MCF 10A (cell line): ENCODE measurements at regions not wholly inside any gene's neighbourhood (a gene's known extent, or its start where the extent isn't known, plus 50 kb on each side); places are given as distances from the start of the nearest gene placed in this dataset.
"Not testable (repeated sequence)": the region's sequence is repeated elsewhere in the genome, so short reads cannot be mapped to it uniquely, and the experiment has no call there.

Experiments
- BruUV-seq: library from RNA; stranded (reverse); fragments of 400-500 nt; replicated peaks from 2 replicates; lab custom pipeline; 2021; lab: Mats Ljungman, UMichigan
- CTCF ChIA-PET: fragments of 300-600 bp; sonication (Branson Sonifier 250); formaldehyde crosslinking; extraction: SDS; loops from one replicate; lab custom pipeline; 2021; ENCODE audit warnings: antibody characterized with exemption, inconsistent platforms; lab: Yijun Ruan, JAX
- POLR2A ChIA-PET: fragments of 300-600, 350-650 bp; sonication (Branson Sonifier 250); formaldehyde crosslinking; extraction: SDS; loops from one replicate; lab custom pipeline; 2020; ENCODE audit warnings: antibody characterized with exemption, inconsistent platforms; lab: Yijun Ruan, JAX
- DNase-seq: peaks from one replicate; pipeline ENCODE4 v3.0.0-alpha.2; 2018; ENCODE audit not compliant: unreplicated experiment
- H3K27ac Mint-ChIP-seq: one replicate; pipeline ENCODE4 v1.8.0; 2022; ENCODE audit warnings: mild to moderate bottlenecking, low read depth, mixed read lengths; ENCODE audit not compliant: unreplicated experiment
- H3K27me3 Mint-ChIP-seq: one replicate; pipeline ENCODE4 v1.8.0; 2022; ENCODE audit warnings: mixed read lengths; ENCODE audit not compliant: insufficient read depth, unreplicated experiment
- H3K36me3 Mint-ChIP-seq: one replicate; pipeline ENCODE4 v1.8.0; 2022; ENCODE audit warnings: mild to moderate bottlenecking, moderate library complexity, mixed read lengths; ENCODE audit not compliant: insufficient read depth, unreplicated experiment
- H3K4me1 Mint-ChIP-seq: one replicate; pipeline ENCODE4 v1.8.0; 2022; ENCODE audit warnings: mixed read lengths; ENCODE audit not compliant: insufficient read depth, unreplicated experiment
- H3K4me3 Mint-ChIP-seq: one replicate; pipeline ENCODE4 v1.8.0; 2022; ENCODE audit warnings: mild to moderate bottlenecking, moderate library complexity, mixed read lengths; ENCODE audit not compliant: unreplicated experiment
- H3K9me3 Mint-ChIP-seq: one replicate; pipeline ENCODE4 v1.8.0; 2022; ENCODE audit warnings: mixed read lengths; ENCODE audit not compliant: unreplicated experiment
- CTCF ChIP-seq: fragments of 200-600 bp; IDR thresholded peaks from one replicate; pipeline ENCODE4 v1.8.0; 2022; ENCODE audit warnings: antibody characterized with exemption, mild to moderate bottlenecking; ENCODE audit not compliant: unreplicated experiment
- intact Hi-C: fragments of 100-400 bp; cut with micrococcal nuclease; formaldehyde crosslinking; loops from 2 replicates; pipeline ENCODE4 v1.14.1; 2022

GRCh38 chr16:35152067-35152627 lies 1692.7 kb downstream of the TP53TG3F start:
- BruUV-seq: no TSS peak
- Mint-ChIP-seq H3K4me3 (no peak overlapping the region), H3K27me3 (no peaks in the 10 kb centered on the region), H3K4me1 (no peaks in the 10 kb centered on the region), H3K9me3 (no peaks in the 10 kb centered on the region), H3K27ac (no peak overlapping the region), H3K36me3 (no peaks in the 10 kb centered on the region)
- ChIA-PET POLR2A (no interaction called here), CTCF (no interaction called here)
- intact Hi-C loops: no loop called here
- no peak for DNase-seq
- TF ChIP-seq CTCF: no peak

- Mint-ChIP-seq H3K9me3 (peaks cover 11% of the 10 kb centered on the region), H3K27ac (no peak overlapping the region), H3K27me3 (no peaks in the 10 kb centered on the region), H3K4me3 (no peak overlapping the region), H3K4me1 (no peaks in the 10 kb centered on the region), H3K36me3 (no peaks in the 10 kb centered on the region)
- intact Hi-C loops: no loop called here
- no peak for TF ChIP-seq CTCF
- ChIA-PET POLR2A (no interaction called here), CTCF (no interaction called here)
- no TSS peak for BruUV-seq
- DNase-seq: no peak
Observed at GRCh38 chr16:35154627-35155026, 1695.2 kb downstream of the TP53TG3F start.

- intact Hi-C loops, H3K36me3 Mint-ChIP-seq, DNase-seq, H3K27me3 Mint-ChIP-seq, H3K27ac Mint-ChIP-seq, H3K4me3 Mint-ChIP-seq, BruUV-seq, POLR2A ChIA-PET, H3K4me1 Mint-ChIP-seq: not testable (repeated sequence)
- CTCF ChIA-PET: interaction anchor here (0.6 kb wide), 1 partner anchor 458 kb away, joined by 3 read pairs; no protein-coding TSS in a partner anchor
- H3K9me3 Mint-ChIP-seq: peaks cover 14% of the 10 kb centered on the region
Observed at GRCh38 chr16:35157549-35157948, 1698.1 kb downstream of the TP53TG3F start.

GRCh38 chr16:35169324-35169723 lies 1709.9 kb downstream of the TP53TG3F start:
- H3K36me3 Mint-ChIP-seq, H3K4me1 Mint-ChIP-seq, H3K27ac Mint-ChIP-seq, H3K4me3 Mint-ChIP-seq, intact Hi-C loops, BruUV-seq, H3K9me3 Mint-ChIP-seq, H3K27me3 Mint-ChIP-seq, POLR2A ChIA-PET, DNase-seq: not testable (repeated sequence)
- CTCF ChIA-PET: interaction anchor here (0.5 kb wide), 1 partner anchor 94 kb away, joined by 4 read pairs; no protein-coding TSS in a partner anchor

GRCh38 chr16:35170061-35170460 lies 1710.6 kb downstream of the TP53TG3F start:
- H3K27me3 Mint-ChIP-seq, H3K9me3 Mint-ChIP-seq, POLR2A ChIA-PET, H3K36me3 Mint-ChIP-seq, H3K4me1 Mint-ChIP-seq, intact Hi-C loops, CTCF ChIA-PET, DNase-seq, BruUV-seq, H3K4me3 Mint-ChIP-seq, H3K27ac Mint-ChIP-seq: not testable (repeated sequence)
